Sigmoid colon (tissue), 4 donors: ENCODE measurements at regions not wholly inside any gene's neighbourhood (a gene's known extent, or its start where the extent isn't known, plus 50 kb on each side); places are given as distances from the start of the nearest gene placed in this dataset.

ENCODE experiments used
- CTCF ChIP-seq, 4 experiments: fragments of 450-650 bp in 3 of 4; fragments of 200-600 bp in 1 of 4; IDR thresholded peaks; one replicate each; pipeline ENCODE4 v1.5.1; 2016 to 2019; ENCODE audit warnings: antibody characterized with exemption in 4 of 4, mild to moderate bottlenecking in 3 of 4, moderate library complexity in 2 of 4
- POLR2A ChIP-seq, 2 donors: fragments of 450-650 bp; IDR thresholded peaks; one replicate each; pipeline ENCODE4 v1.6.1; 2016; ENCODE audit warnings: antibody characterized with exemption in 2 of 2, mild to moderate bottlenecking in 2 of 2, moderate library complexity in 2 of 2
- POLR2AphosphoS5 ChIP-seq, 4 donors: sonication (generic); formaldehyde crosslinking; IDR thresholded peaks; one replicate each; pipeline ENCODE4 v1.6.1; 2017; ENCODE audit warnings: antibody characterized with exemption in 4 of 4

GRCh38 chr17:77674358-77674757 is 284.1 kb upstream of the TNRC6C start:
- TF ChIP-seq CTCF (IDR thresholded peaks at IDR 0.05) = no peak
- TF ChIP-seq POLR2A (IDR thresholded peaks at IDR 0.05) = no peak
- no peak for TF ChIP-seq POLR2AphosphoS5 (IDR thresholded peaks at IDR 0.05)
